ENCODE measurements at regions not wholly inside any gene's neighbourhood (a gene's known extent, or its start where the extent isn't known, plus 50 kb on each side); places are given as distances from the start of the nearest gene placed in this dataset.

GRCh38 chr2:111626037-111626864, 257.7 kb downstream of the ANAPC1 start:
- H3K27ac ChIP-seq (ENCODE audit: low read length), result no peak overlapping the region
- ChIA-PET POLR2A (ENCODE audit: unreplicated experiment) (no interaction called here), CTCF (no interaction called here)
- no peaks in the 10 kb centered on the region for H3K9me2 ChIP-seq (replicated peaks; ENCODE audit: low read length)
- H4K20me1 ChIP-seq (ENCODE audit: low read length), result no peaks in the 10 kb centered on the region
- no peaks in the 10 kb centered on the region for H3K79me2 ChIP-seq (ENCODE audit: low read length)
- H3K9ac ChIP-seq (ENCODE audit: low read length), result no peak overlapping the region
- no peak overlapping the region for H2AFZ ChIP-seq (ENCODE audit: low read length)
- H3K4me3 ChIP-seq (ENCODE audit: low read length), result no peak overlapping the region
- ATAC-seq (no peak), DNase-seq (no peak)
- intact Hi-C loops (cut with micrococcal nuclease), result no loop called here
- no peaks in the 10 kb centered on the region for H3K27me3 ChIP-seq (ENCODE audit: low read length)
- no TSS peak for BruUV-seq (replicated peaks)
- peaks cover 15% of the 10 kb centered on the region for H3K4me1 ChIP-seq (ENCODE audit: insufficient read depth, low read length)
- no peak overlapping the region for H3K4me2 ChIP-seq (ENCODE audit: low read length)
- no peaks in the 10 kb centered on the region; the same call in 1 of the 2 replicates for H3K9me3 ChIP-seq (ENCODE audit: low read length)
- TF ChIP-seq EZH2phosphoT487 (IDR thresholded peaks at IDR 0.05; ENCODE audit: borderline replicate concordance, low read length) (no peak), CTCF (conservative IDR thresholded peaks at IDR 0.05; ENCODE audit: low read depth, low read length) (no peak), EZH2 (IDR thresholded peaks at IDR 0.05; ENCODE audit: low read length, unreplicated experiment) (no peak)
- no peaks in the 10 kb centered on the region for H3K36me3 ChIP-seq (ENCODE audit: low read depth, low read length)
- no peaks in the 10 kb centered on the region for H3F3A ChIP-seq (ENCODE audit: low read length, unreplicated experiment)

DNA sequence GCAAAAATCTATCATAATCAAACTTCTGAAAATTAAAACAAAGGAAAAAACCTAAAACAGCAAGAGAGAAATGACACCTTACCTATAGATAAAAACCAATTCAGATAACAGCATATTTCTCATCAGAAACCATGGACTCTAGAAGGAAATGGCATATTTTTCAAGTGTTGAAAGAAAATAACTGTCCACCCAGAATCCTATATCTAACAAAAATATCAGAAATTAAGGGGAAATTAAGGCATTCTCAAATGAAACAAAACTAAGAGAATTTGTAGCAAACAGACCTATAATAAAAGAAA, 257.2 kb downstream of the ANAPC1 start:
- H3K9ac ChIP-seq (ENCODE audit: low read length), result no peak overlapping the region
- no peaks in the 10 kb centered on the region; the same call in 1 of the 2 replicates for H3K9me3 ChIP-seq (ENCODE audit: low read length)
- no peak overlapping the region for H2AFZ ChIP-seq (ENCODE audit: low read length)
- no peaks in the 10 kb centered on the region for H3K27me3 ChIP-seq (ENCODE audit: low read length)
- CTCF ChIA-PET, result no interaction called here
- POLR2A ChIA-PET (ENCODE audit: unreplicated experiment), result no interaction called here
- peaks cover 15% of the 10 kb centered on the region for H3K4me1 ChIP-seq (ENCODE audit: insufficient read depth, low read length)
- no peak overlapping the region for H3K4me2 ChIP-seq (ENCODE audit: low read length)
- no peak overlapping the region for H3K27ac ChIP-seq (ENCODE audit: low read length)
- H3K36me3 ChIP-seq (ENCODE audit: low read depth, low read length), result no peaks in the 10 kb centered on the region
- H4K20me1 ChIP-seq (ENCODE audit: low read length), result no peaks in the 10 kb centered on the region
- H3F3A ChIP-seq (ENCODE audit: low read length, unreplicated experiment), result no peaks in the 10 kb centered on the region
- intact Hi-C loops (cut with micrococcal nuclease), result no loop called here
- DNase-seq (no peak), ATAC-seq (no peak)
- no peak overlapping the region for H3K4me3 ChIP-seq (ENCODE audit: low read length)
- H3K79me2 ChIP-seq (ENCODE audit: low read length), result no peaks in the 10 kb centered on the region
- no peaks in the 10 kb centered on the region for H3K9me2 ChIP-seq (replicated peaks; ENCODE audit: low read length)
- no TSS peak for BruUV-seq (replicated peaks)
- TF ChIP-seq EZH2phosphoT487 (IDR thresholded peaks at IDR 0.05; ENCODE audit: borderline replicate concordance, low read length), result no peak
- no peak for TF ChIP-seq CTCF (conservative IDR thresholded peaks at IDR 0.05; ENCODE audit: low read depth, low read length)
- no peak for TF ChIP-seq EZH2 (IDR thresholded peaks at IDR 0.05; ENCODE audit: low read length, unreplicated experiment)

- H4K20me1 ChIP-seq (ENCODE audit: low read length), result no peaks in the 10 kb centered on the region
- TF ChIP-seq EZH2 (IDR thresholded peaks at IDR 0.05; ENCODE audit: low read length, unreplicated experiment) (no peak), CTCF (conservative IDR thresholded peaks at IDR 0.05; ENCODE audit: low read depth, low read length) (no peak), EZH2phosphoT487 (IDR thresholded peaks at IDR 0.05; ENCODE audit: borderline replicate concordance, low read length) (no peak)
- no peaks in the 10 kb centered on the region for H3K79me2 ChIP-seq (ENCODE audit: low read length)
- peaks cover 14% of the 10 kb centered on the region for H3K4me1 ChIP-seq (ENCODE audit: insufficient read depth, low read length)
- H3K4me3 ChIP-seq (ENCODE audit: low read length), result no peak overlapping the region
- H3K9ac ChIP-seq (ENCODE audit: low read length), result no peak overlapping the region
- CTCF ChIA-PET, result no interaction called here
- no peaks in the 10 kb centered on the region; the same call in 1 of the 2 replicates for H3K9me3 ChIP-seq (ENCODE audit: low read length)
- no peaks in the 10 kb centered on the region for H3K36me3 ChIP-seq (ENCODE audit: low read depth, low read length)
- intact Hi-C loops (cut with micrococcal nuclease), result no loop called here
- H3F3A ChIP-seq (ENCODE audit: low read length, unreplicated experiment), result no peaks in the 10 kb centered on the region
- no peak overlapping the region for H3K4me2 ChIP-seq (ENCODE audit: low read length)
- ATAC-seq (no peak), DNase-seq (no peak)
- POLR2A ChIA-PET (ENCODE audit: unreplicated experiment), result no interaction called here
- H2AFZ ChIP-seq (ENCODE audit: low read length), result no peak overlapping the region
- no peaks in the 10 kb centered on the region for H3K9me2 ChIP-seq (replicated peaks; ENCODE audit: low read length)
- H3K27ac ChIP-seq (ENCODE audit: low read length), result no peak overlapping the region
- no TSS peak for BruUV-seq (replicated peaks)
- H3K27me3 ChIP-seq (ENCODE audit: low read length), result no peaks in the 10 kb centered on the region
These were observed 256.7 kb downstream of the ANAPC1 start for GRCh38 chr2:111627256-111627655.

All from PC-3 (cell line).